Eye (tissue), 1 donor: ENCODE measurements at regions not wholly inside any gene's neighbourhood (a gene's known extent, or its start where the extent isn't known, plus 50 kb on each side); places are given as distances from the start of the nearest gene placed in this dataset.

ENCODE experiments used
- DNase-seq: peaks from one replicate; pipeline ENCODE4 v3.0.0-alpha.2; 2015

- no peak for DNase-seq
Measured at GRCh38 chr16:55242667-55243066, 81.3 kb upstream of the IRX6 start.

DNA sequence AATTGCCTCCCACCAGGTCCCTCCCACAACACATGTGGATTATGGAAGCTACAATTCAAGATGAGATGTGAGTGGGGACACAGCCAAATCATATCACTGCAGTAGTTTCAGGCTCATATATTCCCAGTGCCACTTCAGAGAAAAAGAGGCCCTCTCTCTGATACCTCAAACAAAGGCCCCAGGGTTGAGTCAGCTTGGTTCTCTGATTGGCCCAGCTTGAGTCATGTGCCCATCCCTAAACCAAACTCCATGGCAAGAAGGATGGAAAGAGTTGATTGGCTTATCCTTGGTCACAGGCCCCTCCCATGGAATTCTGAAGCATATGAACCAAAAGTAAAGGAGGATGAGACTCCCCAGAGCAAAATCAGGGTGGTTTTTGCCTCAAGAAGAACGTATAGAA is 75.9 kb upstream of the IRX6 start:
- no peak for DNase-seq

GRCh38 chr16:55248494-55248893 is 75.5 kb upstream of the IRX6 start:
- no peak for DNase-seq

DNA sequence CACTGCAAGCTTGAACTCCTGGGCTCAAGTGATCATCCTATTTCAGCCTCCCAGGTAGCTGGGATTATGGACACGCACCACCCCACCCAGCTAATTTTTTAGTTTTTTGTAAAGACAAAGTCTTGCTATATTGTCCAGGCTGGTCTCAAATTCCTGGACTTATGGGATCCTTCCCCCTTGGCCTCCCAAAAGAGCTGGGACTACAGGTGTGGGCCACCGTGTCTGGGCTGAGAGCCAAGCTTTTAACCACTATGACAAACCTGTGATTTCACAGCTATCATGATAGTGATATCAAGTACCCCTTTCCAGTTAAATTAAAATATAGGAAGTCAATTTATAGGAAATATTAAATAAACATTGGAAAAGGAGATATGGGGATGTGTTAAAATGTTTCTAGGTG is 74.6 kb upstream of the IRX6 start:
- no peak for DNase-seq

DNA sequence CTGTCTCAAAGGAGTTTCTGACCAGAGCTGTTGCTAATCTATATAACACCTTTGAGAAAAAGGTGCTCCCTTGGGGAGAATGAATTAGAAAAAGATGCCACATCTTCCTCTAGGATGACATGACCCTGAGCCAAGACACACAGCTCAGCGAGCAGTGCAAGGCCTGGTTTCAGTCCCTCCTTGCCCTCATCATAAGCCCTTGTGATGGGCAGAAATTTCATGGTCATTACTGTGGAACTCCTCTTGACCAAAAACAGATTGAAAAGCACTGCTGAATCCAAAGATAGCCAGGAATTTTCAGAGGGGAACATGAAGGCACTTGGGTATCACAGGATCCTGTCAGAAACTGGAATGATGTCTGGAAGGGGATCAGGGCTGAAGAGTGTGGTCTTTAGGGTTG is 74.1 kb upstream of the IRX6 start:
- no peak for DNase-seq

- peak; percentile 40 for DNase-seq
Measured at GRCh38 chr16:55250701-55251100, 73.3 kb upstream of the IRX6 start.

DNA sequence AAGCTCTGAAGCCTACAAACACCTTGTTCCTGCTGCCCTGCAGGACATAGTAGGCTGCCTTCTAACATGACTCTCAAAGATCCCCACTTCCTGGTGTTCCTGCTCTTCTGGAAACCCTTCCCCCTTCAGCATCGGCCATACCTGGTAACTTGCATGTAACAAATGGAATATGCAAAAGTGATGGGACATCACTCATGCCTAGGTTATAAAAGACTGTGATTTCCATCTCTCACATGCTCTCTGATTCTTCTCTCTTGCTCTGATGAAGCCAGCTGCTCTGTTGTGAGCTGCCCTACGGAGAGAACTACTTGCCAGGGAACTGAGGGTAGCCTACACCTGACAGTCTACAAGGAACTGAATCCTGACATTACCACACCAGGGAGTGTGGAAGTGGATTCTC is 72.9 kb upstream of the IRX6 start:
- DNase-seq: no peak

- no peak for DNase-seq
Measured at GRCh38 chr16:55252577-55252976, 71.4 kb upstream of the IRX6 start.

DNA sequence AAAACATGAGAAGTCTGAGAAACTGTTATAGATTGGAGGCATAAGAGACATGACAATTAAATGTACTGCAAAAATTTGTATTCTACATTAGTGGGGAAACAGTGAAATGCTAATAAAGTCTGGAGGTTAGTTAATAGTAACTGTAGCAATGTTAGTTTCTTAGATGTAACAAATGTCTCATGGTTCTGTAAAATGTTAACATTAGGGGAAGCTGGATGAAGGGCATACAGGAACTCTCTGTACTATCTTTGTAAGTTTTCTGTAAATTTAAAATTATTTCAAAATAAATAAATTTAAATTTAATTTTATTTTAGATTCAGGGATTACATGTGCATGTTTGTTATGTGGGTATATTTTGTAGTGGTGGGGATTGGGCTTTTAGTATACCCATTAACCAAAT is 70.0 kb upstream of the IRX6 start:
- no peak for DNase-seq

DNA sequence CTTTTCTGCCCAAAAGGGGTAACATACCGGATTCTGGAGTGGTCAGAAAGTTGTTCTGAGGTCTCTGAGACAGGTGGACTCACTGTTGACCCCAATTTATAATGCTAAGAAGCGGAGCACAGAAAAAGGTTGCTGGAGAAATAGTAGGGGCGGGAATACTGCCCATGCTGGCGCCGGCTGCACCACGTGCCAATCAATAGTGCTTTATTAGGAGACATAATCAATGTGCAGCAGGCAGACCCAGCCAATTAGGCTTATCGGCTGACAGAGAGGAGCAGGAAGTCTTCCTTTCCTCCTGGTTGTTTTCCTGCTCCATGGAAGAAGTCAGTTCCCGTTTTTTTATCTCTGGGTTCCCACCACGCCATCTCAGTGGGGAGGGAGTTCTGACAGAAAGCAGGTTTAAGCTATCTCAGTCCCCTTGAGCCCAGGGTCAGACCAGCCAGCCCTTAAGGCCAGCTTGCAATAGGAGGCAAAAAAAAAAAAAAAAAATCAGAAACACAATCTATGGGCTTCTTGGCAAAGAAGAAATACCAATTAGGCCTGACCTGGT is 68.2 kb upstream of the IRX6 start:
- DNase-seq: peak; percentile 51

DNA sequence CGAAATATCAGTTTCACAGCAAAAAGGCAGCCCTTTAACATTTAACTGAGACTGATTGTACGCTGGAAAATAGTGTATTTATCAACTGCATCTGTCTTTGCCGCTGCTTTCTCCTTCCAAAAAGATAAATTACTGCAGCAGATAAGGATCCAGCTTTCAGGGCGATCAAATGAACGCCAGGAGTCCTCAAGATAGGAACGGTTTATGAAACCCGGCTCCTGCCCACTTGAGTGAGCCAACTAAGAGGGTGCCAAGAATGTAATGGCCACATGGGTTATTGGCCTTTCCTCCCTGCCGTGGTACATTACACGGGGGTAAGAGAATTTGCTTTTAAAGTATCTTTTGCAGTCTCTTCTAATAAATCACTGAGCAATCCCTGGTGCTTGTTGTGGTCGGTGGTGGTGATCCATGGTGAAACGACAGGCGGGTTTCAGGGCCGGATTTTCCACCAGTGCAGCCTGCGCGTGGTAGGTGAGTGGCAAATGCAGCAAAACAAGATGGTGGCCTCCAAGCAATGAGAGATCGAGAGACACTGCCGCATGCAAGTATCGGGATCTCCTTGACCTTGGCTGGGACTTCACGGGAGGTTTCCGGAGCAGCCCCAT is 67.5 kb upstream of the IRX6 start:
- DNase-seq: no peak

DNA sequence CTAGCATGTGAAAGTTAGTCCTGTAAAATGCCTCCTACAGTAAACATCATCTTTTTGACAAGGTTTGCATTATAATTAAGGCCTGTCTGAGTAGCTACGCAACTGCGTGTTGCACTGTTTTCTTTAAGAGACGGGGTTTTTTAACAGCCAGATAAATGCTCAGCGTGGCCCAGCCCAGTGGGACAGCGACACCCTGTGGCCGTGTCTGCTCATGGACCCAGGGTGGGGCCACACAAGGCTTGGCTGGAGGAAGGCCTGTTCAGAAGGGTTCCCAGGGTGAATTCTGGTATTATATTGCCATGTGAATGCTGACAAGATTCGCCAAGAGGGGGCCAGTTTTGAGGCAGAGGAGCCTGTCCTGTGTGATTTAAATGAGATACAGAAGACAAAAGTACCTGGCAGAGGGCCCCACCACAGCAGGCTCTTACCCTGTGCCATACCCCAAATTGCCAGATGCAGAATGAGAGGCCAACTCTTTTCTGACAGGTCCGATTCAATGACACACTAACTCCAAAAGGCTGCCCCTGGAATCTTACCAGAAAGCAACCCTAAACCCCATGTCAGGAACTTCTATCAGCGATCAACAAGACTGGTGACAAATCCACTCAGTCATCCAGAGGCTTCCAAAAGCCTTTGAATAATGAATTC is 65.9 kb upstream of the IRX6 start:
- peak; percentile 88 for DNase-seq

DNA sequence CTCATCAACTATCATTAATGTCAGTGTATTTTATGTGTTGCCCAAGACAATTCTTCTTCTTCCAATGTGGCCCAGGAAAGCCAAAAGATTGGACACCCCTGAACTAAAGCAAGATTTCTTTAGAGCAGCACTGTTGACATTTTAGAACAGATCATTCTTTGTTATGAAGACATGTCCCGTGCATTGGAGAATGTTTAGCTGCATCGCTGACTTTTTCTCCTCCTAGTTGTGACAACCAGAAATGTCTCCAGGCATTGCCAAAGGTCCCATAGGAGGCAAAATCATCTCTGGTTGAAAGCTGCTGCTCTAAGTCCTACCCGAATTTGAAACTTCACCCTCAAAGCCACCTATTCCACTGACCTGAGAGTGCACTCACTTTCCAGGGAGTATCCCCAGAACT is 62.7 kb upstream of the IRX6 start:
- no peak for DNase-seq

DNA sequence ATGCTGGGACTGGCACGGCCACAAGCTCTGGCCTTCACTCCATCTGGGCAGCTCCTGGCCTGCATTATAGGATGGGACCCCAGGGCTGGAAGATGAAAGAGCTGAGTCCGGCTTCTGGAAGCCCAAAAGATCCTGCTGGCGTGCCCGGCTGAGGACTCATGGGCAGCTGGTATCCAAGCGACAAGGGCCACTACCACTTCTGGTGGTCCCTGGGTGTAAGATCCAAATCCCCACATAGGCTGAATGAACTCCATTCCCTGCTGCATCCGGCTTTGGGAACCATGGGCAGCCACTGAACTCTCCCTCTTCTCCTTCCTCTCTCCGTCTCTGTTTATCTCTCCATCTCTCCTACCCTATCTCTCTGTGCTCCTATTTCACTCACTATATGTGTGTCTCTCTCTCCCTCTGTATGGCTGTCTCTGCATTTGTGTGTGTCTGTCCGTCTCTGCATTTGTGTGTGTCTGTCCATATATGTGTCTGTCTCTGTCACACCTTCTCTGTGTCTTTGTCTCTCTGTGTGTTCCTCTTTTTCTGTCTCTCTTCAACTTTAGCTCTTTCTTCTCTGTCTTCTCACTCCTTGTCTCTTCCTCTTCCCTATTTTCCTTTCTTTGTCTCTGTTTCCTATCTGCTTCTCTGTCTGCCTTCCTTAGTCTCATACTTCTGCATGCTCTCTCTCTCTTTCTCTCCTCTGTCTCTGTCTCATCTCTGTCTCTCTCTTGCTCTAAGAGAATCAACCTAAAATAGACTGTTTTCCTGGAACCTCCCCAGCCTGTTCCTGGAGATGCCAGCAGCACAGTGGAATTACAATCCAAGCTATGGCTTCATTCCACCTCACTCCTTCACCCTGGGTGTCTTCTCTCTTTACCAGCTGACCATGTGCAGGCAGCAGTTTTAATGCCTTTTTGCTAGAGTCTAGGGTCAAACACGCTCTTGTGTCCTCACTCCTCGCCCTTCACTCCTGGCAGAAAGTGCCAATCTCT is 60.4 kb upstream of the IRX6 start:
- no peak for DNase-seq

- no peak for DNase-seq
Measured at GRCh38 chr16:55264949-55265348, 59.1 kb upstream of the IRX6 start.

GRCh38 chr16:55265926-55266325 is 58.1 kb upstream of the IRX6 start:
- DNase-seq: no peak

- DNase-seq: no peak
Measured at GRCh38 chr16:55271945-55272513, 52.0 kb upstream of the IRX6 start.

GRCh38 chr16:55272744-55273143 is 51.3 kb upstream of the IRX6 start:
- DNase-seq: no peak

DNA sequence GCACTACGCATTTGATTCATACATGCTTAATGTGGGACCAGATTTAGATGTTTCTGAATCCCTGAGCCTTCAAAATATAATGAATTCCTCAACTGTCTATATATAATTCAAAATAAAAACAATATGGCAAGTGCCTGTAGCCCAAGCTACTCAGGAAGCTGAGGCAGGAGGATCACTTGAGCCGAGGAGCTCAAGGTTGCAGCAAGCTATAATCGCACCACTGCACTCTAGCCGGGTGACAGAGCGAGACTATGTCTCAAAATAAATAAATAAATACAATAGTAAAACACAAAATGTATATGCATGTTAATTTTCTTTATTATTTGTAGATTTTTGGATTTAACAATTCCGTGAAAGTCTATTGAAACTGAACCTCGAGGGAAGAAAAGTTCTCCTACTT is 50.6 kb upstream of the IRX6 start:
- no peak for DNase-seq

- no peak for DNase-seq
Measured at GRCh38 chr16:55273959-55274358, 50.0 kb upstream of the IRX6 start.
